ENCODE measurements at regions not wholly inside any gene's neighbourhood (a gene's known extent, or its start where the extent isn't known, plus 50 kb on each side); places are given as distances from the start of the nearest gene placed in this dataset.
"Not testable (repeated sequence)": the region's sequence is repeated elsewhere in the genome, so short reads cannot be mapped to it uniquely, and the experiment has no call there.

GRCh38 chr6:57747716-57748115 is 430.3 kb downstream of the PRIM2 start:
- not testable (repeated sequence) for TF ChIP-seq POLR2A, CTCF (IDR thresholded peaks at IDR 0.05)
